ENCODE measurements at regions not wholly inside any gene's neighbourhood (a gene's known extent, or its start where the extent isn't known, plus 50 kb on each side); places are given as distances from the start of the nearest gene placed in this dataset.
"Not testable (repeated sequence)": the region's sequence is repeated elsewhere in the genome, so short reads cannot be mapped to it uniquely, and the experiment has no call there.

DNA sequence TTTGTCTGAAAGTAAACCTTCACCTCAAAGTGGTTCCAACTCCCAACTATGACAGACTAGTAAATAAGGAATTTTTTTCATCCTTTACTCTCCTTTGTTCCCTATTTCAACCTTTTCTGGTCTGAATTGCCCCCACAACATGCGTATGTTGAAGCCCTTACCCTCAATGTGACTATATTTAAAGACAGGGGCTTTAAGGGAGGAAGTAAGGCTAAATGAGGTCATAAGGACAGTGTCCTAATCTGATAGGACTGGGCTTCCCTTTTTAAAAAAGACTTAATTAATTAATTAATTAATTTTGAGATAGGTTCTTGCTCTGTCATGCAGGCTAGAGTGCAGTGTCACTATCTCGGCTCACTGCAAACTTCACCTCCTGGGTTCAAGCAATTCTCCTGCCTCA is 86.3 kb downstream of the VCPKMT start:
- TF ChIP-seq CTCF (IDR thresholded peaks at IDR 0.05; ENCODE audit: control insufficient read depth, extremely low read depth, insufficient read depth), result no peak
- DNase-seq (ENCODE audit: low read depth), result no peak

GRCh38 chr14:50030911-50031310 is 85.5 kb downstream of the VCPKMT start:
- H3K4me3 ChIP-seq (ENCODE audit: low read depth, low read length); DNase-seq (ENCODE audit: low read depth): not testable (repeated sequence)

More for the DNA sequence above, 86.3 kb downstream of the VCPKMT start:
- H3K4me3 ChIP-seq (ENCODE audit: low read depth, low read length), result no peak overlapping the region

- no peak for DNase-seq (ENCODE audit: low read depth)
- TF ChIP-seq CTCF (IDR thresholded peaks at IDR 0.05; ENCODE audit: control insufficient read depth, extremely low read depth, insufficient read depth), result no peak
- H3K4me3 ChIP-seq (ENCODE audit: low read depth, low read length), result no peak overlapping the region
Measured at GRCh38 chr14:50031602-50032313, 84.6 kb downstream of the VCPKMT start.

DNA sequence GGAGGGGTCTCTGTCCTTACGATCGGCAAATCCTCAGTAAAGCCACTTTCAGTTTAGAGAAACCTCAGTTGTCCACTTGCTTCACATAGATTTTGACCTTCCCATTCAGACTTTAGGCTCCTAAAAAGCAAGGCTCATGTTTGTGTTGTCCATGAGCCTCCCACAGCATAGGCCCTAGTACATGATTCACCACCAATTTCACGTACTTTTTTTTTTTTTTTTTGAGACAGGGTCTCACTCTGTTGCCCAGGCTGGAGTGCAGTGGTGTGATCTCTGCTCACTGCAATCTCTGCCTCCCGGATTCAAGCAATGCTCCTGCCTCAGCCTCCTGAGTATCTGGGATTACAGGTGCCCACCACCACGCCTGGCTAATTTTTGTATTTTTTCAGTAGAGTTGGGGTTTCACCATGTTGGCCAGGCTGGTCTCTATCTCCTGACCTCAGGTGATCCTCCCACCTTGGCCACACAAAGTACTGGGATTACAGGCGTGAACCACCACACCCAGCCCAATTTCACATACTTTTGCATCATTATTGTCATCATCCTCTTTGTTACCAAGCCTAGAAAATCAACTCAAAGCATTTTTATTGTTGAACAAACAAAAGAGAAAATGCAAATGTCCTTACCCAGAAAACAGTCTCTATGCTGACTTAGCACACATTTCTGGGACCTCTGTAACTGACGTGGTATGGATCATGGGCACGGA is 83.8 kb downstream of the VCPKMT start:
- H3K4me3 ChIP-seq (ENCODE audit: low read depth, low read length), result not testable (repeated sequence)

GRCh38 chr14:50035214-50035613 is 81.2 kb downstream of the VCPKMT start:
- TF ChIP-seq CTCF (IDR thresholded peaks at IDR 0.05; ENCODE audit: control insufficient read depth, extremely low read depth, insufficient read depth), result no peak
- no peak overlapping the region for H3K4me3 ChIP-seq (ENCODE audit: low read depth, low read length)
- DNase-seq (ENCODE audit: low read depth), result no peak

More for the DNA sequence above, 83.8 kb downstream of the VCPKMT start:
- not testable (repeated sequence) for DNase-seq (ENCODE audit: low read depth)

DNA sequence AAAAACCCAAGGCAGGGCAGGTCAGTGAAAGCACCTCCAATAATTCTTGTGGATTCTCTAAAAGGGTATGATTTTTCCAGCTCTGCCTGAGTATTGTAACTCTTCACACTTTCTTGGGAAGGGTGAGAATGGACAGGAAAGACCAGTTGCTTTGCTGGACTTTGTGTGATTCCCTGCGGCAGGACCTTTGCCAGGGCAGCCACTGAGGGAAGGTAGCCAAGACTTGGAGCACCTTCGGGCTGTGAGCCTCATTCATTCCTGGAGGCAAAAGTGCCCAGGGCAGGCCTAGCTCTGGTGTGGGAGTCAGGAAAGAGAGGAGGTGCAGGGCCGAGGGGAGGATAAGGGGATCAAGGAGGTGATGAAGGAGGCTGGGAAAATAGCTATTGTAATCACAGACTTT is 80.2 kb downstream of the VCPKMT start:
- peak; percentile 27 for DNase-seq (ENCODE audit: low read depth)

GRCh38 chr14:50036637-50037036 is 79.7 kb downstream of the VCPKMT start:
- no peak for TF ChIP-seq CTCF (IDR thresholded peaks at IDR 0.05; ENCODE audit: control insufficient read depth, extremely low read depth, insufficient read depth)
- no peak for DNase-seq (ENCODE audit: low read depth)
- H3K4me3 ChIP-seq (ENCODE audit: low read depth, low read length), result no peak overlapping the region

More for the DNA sequence above, 80.2 kb downstream of the VCPKMT start:
- no peak for TF ChIP-seq CTCF (IDR thresholded peaks at IDR 0.05; ENCODE audit: control insufficient read depth, extremely low read depth, insufficient read depth)
- H3K4me3 ChIP-seq (ENCODE audit: low read depth, low read length), result no peak overlapping the region

DNA sequence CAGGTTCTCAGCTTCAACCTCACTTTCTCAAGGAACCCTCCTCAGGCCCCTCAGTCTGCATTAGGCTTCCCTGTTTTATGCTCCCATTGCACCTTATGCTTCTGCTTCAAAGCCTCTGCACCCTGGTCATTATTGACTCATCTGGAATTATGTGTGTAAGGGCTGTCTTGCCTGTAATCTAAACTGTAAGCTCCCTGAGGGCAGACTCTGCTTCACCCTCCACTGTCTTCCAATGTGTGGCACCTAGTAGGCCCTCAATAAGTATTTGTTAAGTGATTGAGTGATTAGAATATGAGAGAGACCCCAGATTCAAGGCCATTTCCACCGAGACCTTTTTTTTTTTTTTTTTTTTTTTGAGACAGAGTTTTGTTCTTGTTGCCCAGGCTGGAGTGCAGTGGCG is 79.1 kb downstream of the VCPKMT start:
- DNase-seq (ENCODE audit: low read depth), result no peak
- TF ChIP-seq CTCF (IDR thresholded peaks at IDR 0.05; ENCODE audit: control insufficient read depth, extremely low read depth, insufficient read depth), result no peak
- H3K4me3 ChIP-seq (ENCODE audit: low read depth, low read length), result no peak overlapping the region

Data from LNCaP clone FGC (cell line).